Medulla oblongata (tissue), 1 donor: ENCODE measurements at regions not wholly inside any gene's neighbourhood (a gene's known extent, or its start where the extent isn't known, plus 50 kb on each side); places are given as distances from the start of the nearest gene placed in this dataset.
"Not testable (repeated sequence)": the region's sequence is repeated elsewhere in the genome, so short reads cannot be mapped to it uniquely, and the experiment has no call there.

Experiments
- DNase-seq: peaks from one replicate; pipeline ENCODE4 v3.0.0-alpha.2; 2015; ENCODE audit errors: extremely low spot score

DNA sequence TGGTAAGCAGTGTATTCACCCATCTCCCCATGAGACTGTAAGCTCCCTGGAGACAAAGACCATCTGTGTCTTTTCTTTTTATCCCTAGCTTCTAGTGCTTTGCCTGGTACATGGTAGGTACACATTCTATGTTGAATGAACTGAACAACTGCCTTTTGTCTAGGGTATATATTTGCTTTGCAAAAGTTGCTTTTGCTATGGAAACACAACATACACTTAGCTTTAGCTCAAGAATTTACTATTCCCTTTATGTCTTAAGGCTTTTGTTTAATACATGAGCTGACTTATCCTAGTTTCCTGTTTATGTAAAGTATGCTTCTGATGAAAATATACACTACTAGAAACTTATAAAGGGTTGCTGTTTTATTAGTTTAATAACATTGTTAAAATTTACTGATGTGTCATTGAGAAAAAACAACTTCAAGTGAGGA, 198.2 kb downstream of the PRL start:
- DNase-seq, result no peak

DNA sequence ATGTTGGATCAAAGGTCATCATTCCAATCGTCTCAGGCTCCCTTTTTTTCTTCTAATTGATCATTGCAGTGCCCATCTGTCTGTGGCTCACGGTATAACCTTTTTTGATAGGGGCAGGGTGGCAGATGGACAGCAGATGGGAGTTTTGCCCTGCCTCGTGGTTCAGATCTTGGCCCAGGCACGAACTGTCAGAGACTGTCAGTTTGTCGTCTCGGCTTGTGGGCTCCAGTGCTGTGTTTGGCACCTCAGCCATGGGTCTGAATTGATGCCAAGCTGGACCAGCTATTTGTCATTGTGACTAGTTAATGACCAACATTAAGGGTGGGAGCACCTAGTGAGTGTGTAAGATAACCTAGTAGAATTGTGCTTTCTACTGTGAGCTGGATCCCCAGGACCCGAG, 197.6 kb downstream of the PRL start:
- no peak for DNase-seq

DNA sequence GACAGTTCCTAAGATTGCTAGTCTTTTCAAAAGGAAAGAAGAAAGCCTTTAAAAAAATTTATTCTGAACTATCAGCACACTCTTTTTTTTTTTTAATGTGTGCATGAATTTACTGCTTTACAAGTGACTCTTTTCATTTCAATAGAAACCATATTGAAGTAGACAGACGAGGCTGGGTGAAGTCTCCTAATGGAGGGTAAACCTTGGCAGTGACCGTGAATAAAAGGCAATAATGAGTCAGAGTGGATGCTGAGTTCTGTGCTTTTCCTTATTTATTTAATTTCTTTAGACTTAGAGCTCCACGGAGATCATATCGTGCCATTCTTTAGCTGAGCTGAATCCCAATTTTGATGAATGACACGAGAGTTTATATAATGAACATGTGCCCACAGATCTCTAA, 196.9 kb downstream of the PRL start:
- no peak for DNase-seq

DNA sequence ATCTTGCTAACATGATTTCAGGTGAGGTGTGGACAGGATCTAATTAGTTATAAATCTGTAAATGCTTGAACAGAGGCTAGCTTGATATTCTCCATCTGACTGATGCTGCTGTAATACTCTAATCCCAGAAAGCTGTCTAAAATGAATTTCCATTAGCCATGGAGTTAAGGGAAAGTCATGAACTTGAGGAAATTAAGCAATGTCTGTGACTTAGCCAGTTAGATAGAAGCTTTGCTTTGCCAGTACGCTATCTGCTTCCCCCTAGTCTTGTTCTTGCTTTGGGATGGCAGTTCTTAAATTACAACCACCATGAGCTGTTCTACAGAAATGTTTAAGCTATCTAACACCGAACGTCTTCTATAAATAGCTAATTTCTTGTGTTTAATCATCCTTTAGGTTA, 195.7 kb downstream of the PRL start:
- DNase-seq, result no peak

DNA sequence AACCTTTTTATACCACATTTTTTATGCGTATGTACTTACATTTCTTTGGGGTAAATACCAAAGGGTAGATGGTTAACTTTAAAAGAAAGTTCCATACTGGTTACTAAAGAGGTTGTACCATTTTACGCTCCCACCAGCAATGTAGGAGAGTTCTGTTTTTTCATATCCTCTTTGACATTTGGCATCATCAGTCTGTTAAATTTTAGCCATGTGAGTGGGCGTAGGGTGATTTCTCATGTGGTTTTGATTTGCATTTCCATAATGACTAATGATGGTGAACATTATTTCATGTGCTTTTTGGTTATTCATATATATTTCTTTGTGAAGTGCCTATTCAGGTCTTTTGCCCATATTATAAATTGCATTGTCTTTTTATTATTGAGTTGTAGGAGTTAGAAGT, 194.2 kb downstream of the PRL start:
- DNase-seq, result no peak

DNA sequence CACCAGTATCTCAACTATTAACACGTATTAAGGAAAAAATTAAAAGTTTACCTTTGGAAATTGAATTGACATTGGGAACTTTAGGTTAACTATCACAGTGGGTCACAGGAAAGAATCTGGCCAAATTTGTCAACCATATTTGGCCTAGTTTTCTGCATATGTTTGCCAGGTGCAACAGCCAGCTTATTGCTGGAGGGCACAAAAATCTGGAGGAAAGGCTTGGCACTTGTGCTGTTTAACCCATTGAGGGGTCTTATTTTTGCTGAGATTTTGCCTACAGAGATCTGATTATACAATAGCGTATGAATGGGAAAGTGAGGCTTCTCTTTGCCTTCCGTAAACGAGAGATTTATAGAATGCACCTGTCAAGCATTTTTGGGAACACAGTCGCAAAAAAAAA, 190.4 kb downstream of the PRL start:
- DNase-seq, result no peak

DNA sequence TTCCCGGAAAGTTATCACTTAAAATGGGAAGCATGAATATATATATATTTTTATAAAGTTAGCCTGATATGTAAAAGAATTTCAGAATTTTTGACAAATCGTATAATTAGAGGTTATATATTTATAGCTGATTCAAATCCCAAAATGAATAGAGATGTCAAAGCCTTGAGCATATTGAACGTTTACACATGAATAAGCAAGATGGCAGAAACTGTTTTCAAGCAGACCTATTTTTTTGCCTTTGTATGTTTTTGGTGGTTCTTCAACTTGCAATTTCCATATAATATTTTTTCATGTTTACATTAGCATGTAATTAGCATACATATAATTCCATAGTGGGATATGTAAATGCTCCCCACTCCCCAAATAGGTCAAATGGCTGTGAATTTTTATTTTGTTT, 189.9 kb downstream of the PRL start:
- no peak for DNase-seq

DNA sequence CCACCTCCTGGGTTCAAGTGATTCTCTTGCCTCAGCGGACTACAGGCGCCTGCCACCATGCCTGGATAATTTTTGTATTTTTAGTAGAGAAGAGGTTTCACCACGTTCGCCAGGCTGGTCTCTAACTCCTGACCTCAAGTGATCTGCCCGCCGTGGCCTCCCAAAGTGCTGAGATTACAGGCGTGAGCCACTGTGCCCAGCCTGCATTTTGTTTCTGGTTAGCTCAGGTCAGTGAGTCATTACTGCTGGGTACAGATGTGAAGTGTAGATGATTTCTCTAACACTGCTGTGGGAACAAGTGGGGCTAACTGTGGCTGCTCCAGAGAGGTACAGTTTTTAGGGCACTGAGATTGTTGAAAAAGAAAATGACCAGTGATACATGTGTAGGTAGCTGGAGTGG, 188.6 kb downstream of the PRL start:
- no peak for DNase-seq

DNA sequence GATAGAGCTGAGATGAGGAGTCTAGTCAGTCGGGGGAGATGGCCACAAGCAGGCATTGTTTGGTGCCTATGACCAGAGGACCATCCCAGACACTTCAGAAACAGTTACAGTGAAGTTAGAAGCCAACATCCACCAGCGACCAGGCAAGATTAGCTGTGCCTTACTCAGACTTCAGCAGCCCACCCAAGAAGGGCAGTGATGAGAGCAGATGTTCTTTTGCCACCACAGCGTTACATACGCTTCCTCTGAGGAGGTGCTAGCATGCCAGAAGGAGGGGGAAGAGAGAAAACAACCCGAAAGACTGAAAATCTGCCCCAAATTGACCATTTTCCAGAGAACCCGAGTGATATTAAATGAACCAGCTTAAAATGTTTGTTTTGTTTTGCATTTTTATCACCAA, 186.8 kb downstream of the PRL start:
- DNase-seq, result no peak

DNA sequence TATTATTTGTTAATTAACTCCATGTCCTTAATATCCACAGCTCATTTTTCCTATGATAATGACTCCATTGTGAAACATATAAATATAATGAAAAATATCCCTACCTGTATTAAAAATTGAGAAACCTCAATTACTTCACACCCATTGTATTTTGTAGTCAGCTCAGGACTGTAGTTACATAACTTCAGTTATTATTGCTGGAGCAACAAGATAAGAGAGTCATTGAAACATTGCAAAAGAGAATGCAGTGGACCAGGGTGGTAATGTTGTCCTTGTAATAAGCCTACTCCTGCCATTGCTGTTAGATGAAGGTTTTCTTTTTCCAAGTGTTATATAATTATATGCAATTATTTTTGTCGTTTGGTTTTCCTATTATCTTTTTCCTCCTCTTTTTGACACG, 184.4 kb downstream of the PRL start:
- DNase-seq, result no peak

DNA sequence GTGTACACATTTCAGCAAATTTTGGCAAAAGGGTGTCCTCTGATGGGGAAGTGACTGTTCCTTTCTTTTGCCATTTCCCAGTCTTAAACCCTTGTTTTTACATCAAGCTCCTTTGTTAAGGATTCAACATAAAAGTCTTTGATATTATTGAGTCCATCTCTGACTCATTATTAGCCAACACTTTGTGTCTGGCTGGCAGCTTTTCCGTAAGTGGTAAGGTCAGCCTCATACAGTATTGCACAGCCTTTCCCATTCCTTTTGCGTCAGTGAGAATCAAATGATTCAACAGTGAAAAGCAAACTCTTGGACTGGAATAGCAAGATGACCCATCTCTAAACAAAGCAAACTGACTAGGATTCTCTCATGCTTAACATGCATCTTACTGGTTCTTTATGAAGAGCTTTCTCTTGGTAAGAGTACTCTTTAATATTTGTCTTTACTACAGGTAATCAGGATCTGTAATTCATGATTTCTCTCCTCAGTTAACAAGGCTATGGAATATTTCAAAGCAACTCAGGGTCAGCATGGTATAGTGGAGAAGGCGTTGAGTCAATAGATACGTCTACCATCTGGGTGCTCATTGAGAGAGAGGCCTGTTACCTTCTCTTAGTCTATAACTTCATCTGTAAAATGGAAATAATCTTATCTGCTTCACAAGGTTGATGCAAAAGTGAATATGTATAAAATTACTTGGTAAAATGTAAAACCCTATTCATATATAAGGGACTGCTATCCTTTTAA, 183.6 kb downstream of the PRL start:
- no peak for DNase-seq

DNA sequence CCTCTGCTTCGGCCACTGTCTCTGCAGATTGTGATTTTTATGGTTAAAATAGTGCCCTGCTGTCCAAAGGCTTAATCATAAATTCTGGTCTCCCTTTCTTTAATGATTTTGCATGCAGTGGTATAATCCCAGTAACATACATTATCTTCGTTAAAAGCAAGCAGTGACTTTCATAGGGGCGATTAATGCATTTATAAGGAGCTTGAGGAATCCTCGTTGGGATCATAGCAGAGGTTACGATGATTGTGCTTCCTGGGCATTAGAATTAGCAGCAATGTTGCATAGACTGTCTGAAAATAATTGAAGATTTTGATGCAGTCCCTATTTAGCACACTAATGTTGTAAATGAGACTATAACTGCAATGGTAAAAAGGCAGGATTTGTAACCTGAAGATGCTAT, 181.3 kb downstream of the PRL start:
- DNase-seq, result no peak

DNA sequence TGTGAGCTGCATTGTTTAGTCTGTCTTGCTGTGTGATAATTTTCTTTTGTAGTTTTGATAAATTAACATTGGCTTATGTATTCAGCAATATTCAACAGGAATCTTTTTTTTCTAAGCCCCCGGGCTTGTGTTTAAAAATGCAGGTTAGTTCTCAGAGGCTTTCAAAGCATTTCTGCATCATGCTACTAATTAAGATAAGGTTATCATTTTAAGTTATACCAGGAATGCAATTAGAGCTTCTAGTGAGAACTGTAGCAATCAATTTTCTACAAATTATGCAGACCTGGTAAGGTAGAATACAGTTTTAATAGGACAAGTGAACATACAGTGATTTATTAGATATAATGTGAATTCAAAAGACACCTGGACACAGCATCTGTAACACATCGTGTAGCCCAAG, 179.2 kb downstream of the PRL start:
- DNase-seq, result no peak

DNA sequence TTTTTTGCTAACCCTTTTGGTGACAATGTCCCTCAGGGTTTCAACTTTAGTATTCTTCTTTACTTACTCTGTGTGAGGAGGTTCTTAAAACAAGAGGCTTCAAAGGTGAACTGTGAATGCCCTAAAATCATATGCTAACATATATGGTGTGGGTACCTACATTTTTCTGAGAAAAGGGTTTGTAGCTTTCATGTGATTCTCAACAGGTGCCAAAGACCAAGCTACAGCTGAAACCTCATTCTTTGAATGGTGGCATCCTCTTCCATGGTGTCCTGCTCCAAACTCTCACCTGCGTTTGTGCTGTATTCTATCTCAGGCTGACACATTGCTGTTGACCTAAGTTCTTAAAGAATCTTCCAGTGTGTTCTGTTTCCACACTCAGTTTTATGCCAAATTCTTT, 177.3 kb downstream of the PRL start:
- no peak for DNase-seq

DNA sequence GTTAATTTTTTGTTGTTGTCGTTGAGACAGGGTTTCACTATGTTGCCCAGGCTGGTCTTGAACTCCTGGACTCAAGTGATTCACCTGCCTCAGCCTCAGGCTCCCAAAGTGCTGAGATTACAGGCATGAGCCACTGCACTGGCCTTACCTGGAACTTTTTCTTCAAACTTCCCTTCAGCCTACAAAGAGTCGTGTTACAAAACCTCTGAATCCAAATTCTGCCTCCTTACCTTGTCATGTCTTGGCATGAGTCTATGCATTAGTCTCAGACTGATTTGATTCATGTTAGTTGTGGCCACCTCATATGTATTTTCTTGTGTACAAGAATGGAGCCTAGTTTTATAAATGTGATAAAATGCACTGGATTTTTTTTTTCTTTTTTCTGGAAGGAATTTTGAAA, 172.1 kb downstream of the PRL start:
- DNase-seq, result no peak

DNA sequence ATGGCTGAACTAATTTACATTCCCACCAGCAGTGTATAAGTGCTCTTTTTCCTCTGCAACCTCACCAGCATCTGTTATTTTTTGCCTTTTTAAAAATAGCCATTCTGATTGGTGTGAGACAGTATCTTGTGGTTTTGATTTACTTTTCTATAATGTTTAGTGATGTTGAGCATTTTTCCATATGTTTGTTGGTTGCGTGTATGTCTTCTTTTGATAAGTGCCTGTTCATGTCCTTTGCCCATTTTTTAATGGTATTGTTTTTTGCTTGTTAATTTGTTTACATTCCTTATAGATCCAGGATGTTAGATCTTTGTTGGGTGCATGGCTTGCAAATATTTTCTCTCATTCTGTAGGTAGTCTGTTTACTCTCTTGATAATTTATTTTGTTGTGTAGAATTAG, 169.9 kb downstream of the PRL start:
- DNase-seq, result no peak

DNA sequence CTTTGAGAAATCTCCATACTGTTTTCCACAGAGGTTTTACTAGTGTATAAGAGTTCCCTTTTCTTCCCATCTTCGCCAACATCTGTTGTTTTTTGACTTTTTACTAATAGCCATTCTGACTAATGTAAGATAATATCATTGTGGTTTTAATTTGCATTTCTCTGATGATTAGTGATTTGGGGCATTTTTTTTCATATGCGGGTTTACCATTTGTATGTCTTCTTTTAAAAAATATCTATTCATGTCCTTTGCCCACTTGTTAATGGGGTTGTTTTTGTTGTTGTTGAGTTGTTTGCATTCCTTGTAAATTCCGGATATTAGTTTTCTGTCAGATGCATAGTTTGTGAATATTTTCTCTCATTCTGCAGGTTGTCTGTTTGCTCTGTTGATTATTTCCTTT, 167.1 kb downstream of the PRL start:
- no peak for DNase-seq

DNA sequence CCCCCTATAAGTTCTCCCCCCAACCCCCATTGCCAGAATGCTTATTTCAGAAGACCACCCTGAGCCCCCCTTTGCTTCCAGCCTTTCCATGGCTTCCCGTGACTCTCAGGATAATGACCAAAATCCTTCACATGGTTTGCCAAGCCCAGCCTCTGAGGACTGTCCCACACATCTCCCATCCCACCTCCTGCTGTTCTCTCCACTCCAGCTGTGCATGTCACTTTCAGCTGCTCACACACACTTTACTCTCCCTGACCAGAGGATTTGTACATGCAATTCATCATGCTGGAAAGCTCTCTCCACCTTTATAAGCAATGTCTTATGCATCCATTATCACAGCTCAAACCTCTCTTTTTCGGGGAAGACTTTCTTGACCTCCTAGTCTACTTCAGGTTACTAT, 164.2 kb downstream of the PRL start:
- no peak for DNase-seq

DNA sequence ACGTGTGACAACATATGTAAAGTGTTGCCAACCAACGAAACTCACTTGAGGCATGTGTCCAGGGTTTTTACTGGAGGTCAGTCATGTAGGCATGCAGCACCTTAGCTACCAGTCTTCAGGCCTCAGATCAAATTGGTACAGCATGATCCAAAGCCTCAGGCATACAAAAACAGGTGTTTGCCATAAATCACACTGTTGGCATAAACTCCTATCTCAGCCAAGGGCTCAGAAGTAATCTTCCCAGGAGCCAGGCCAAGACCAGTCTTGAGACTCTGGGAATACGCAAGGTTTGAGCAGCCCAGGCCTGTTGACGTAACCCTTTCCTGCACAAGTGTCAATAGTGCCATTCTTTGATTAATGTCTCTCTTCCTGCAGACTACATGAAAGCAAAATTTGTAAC, 163.5 kb downstream of the PRL start:
- DNase-seq, result no peak

DNA sequence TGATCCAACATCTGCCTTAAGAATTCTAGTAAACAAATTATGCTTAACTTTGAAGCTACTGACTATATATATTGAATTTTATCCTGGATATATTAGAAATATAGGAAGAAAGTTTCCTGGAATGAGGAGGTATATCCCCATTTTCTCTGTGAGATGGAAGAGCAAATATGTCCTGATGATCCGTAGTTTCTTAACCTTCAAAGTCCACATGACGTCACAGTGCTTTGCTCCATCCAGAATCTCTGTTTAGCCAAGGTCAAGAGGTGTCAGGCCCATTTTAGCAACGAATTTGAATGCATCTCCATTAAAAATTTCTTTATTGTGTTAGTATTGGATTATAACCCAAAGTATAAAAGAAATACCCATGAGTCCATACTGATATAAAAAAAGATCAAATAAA, 162.5 kb downstream of the PRL start:
- DNase-seq, result no peak

DNA sequence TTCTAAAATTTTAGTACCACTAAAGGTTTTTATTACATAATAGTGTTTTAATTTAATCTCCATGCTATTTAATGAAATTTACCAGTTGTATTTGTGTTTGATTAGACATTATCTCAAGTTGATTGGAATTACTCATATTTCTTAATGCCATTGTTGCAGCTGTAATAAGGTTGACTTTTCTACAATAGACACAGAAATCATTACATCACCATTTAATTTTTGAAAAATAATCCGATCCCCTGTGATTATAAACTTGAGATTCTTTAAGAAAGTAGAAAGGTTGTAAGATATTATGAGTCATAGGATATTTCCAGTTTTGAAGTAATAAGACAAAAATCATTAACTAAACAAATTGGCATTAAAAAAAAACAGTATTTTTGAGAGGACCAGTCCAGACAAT, 161.4 kb downstream of the PRL start:
- no peak for DNase-seq

DNA sequence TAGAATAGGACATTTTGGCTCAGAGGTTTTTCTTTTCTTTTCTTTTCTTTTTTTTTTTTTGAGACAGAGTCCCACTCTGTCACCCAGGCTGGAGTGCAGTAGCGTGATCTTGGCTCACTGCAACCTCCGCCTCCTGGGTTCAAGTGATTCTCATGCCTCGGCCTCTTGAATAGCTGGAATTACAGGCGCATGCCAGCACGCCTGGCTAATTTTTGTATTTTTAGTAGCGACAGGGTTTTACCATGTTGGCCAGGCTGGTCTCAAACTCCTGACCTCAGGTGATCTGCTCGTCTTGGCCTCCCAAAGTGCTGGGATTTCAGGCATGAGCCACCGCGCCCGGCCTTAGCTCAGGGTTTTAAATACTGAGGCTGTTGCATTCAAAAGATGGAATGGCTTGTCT, 156.1 kb downstream of the PRL start:
- not testable (repeated sequence) for DNase-seq

DNA sequence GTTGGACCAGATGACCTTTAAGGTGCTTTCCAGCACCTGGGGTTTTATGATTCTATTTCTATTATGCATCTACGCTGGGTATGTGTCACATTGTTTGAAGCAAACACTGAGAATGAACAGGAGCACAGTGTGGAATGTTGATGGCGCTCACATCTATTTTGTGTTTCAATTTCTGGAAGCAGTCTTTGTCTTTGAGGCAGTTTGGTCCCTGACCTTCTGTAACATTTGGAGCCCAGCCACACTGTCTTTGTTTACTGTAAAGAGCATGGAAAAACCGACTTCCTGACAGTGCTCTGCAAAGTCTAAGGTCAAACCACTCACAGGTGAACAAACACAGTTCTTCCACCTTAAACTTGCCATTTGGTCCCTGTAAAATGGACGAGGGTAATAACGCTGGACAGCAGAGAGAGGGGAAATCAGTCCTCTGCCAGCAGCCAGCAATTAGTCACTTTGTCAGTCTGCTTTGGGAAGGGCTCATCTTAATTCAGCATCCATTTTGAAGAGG, 155.5 kb downstream of the PRL start:
- no peak for DNase-seq

DNA sequence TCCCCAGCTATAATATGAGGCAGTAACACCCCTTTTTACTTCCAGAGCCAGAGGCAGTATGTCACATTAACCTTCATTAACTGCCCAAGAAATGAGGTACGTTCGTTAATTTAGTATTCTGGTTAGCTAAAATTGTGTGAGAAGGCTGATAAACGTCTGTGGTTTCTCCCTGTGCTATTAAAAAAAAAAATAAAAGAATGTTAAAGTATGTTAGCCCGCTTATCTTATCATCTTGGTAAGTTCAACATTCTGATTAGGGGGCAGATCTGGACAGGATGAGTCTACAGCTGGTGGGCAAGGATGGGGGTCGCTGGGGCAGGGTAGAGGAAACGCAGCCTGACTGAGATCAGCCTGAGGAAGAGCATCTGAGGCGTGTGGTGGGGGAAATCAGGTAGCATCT, 154.0 kb downstream of the PRL start:
- DNase-seq, result no peak
